Mammary epithelial cell (primary cell): ENCODE measurements at regions not wholly inside any gene's neighbourhood (a gene's known extent, or its start where the extent isn't known, plus 50 kb on each side); places are given as distances from the start of the nearest gene placed in this dataset.

ENCODE experiments used
- CTCF ChIP-seq, 2 donors: IDR thresholded peaks in 1 of 2; conservative IDR thresholded peaks in 1 of 2; 2 replicates each; pipeline ENCODE4 v1.5.1; 2011 to 2012; ENCODE audit warnings: inconsistent platforms in 2 of 2, low read length in 2 of 2, mild to moderate bottlenecking in 2 of 2, control low read depth in 1 of 2, low read depth in 1 of 2; ENCODE audit not compliant: insufficient read depth in 1 of 2; ENCODE audit errors: extremely low read depth in 1 of 2
- EZH2 ChIP-seq: IDR thresholded peaks from 2 replicates; pipeline ENCODE4 v1.6.1; 2012; ENCODE audit warnings: low read length, inconsistent platforms, borderline replicate concordance

DNA sequence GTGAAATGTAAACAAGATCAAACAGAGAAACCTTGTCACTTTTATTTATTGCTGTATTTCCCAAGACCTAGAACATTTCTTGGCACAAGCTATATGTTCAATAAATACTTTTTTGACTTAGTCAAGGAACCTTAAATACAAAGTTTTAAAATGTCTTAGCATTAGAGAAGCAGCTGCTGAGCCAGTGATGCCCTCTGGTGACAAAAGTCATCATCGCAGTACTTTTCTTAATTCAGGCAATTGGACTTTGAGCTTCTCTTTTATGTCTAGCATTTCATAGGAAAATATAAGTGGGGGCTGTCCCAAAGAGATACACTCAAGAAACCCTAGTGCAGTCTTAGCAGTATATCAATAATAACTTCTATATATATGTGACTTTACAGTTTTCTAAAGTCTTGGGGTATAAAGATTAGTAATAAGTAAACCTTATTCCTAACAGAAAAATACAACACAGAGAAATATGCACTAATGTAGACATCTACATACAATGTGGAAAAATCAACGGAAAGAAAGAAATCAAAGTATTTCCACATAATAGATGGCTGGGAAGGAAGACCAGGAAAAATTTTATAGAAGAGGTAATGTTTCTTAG is 118.4 kb downstream of the DTHD1 start:
- TF ChIP-seq CTCF (conservative IDR thresholded peaks at IDR 0.05 in 1 of 2, IDR thresholded peaks at IDR 0.05 in 1 of 2; ENCODE audit: extremely low read depth in 1 of 2, insufficient read depth in 1 of 2, low read depth in 1 of 2, low read length in 2 of 2) = peak; percentile 69 to 77
- TF ChIP-seq EZH2 = no peak
